ENCODE measurements at regions not wholly inside any gene's neighbourhood (a gene's known extent, or its start where the extent isn't known, plus 50 kb on each side); places are given as distances from the start of the nearest gene placed in this dataset.

- TF ChIP-seq GATA2 (IDR thresholded peaks at IDR 0.05; ENCODE audit: low read depth, low read length) = no peak
- TF ChIP-seq GATA3 (IDR thresholded peaks at IDR 0.05; ENCODE audit: low read depth, low read length) = no peak
These were observed 132.1 kb upstream of the KLHL25 start for GRCh38 chr15:85926834-85927233.

Data from SH-SY5Y (cell line).